Astrocyte (in vitro differentiated cells and primary cell): ENCODE measurements at regions not wholly inside any gene's neighbourhood (a gene's known extent, or its start where the extent isn't known, plus 50 kb on each side); places are given as distances from the start of the nearest gene placed in this dataset.

Experiments used
- DNase-seq: peaks from one replicate; pipeline ENCODE4 v3.0.0-alpha.2; 2010; ENCODE audit warnings: low read depth
- FAIRE-seq: peaks from 2 replicates; lab custom pipeline; 2011; peaks lifted over from hg19 to GRCh38; lab: Jason Lieb, UNC
- H2AFZ ChIP-seq: 2 replicates; pipeline ENCODE4 v1.6.0; 2012; ENCODE audit warnings: low read depth, low read length, inconsistent platforms
- H3K27ac ChIP-seq: 2 replicates; pipeline ENCODE4 v1.5.1; 2011; ENCODE audit warnings: low read depth, low read length, inconsistent platforms
- H3K27me3 ChIP-seq: 2 replicates; pipeline ENCODE4 v1.6.0; 2011; ENCODE audit warnings: low read length, inconsistent platforms; ENCODE audit not compliant: insufficient read depth
- H3K36me3 ChIP-seq: 2 replicates; pipeline ENCODE4 v1.5.1; 2011; ENCODE audit warnings: low read length, inconsistent platforms; ENCODE audit not compliant: insufficient read depth
- H3K4me1 ChIP-seq: 2 replicates; pipeline ENCODE4 v1.5.1; 2011; ENCODE audit warnings: low read length, inconsistent platforms; ENCODE audit not compliant: insufficient read depth
- H3K4me2 ChIP-seq: 2 replicates; pipeline ENCODE4 v1.6.0; 2012; ENCODE audit warnings: low read length, inconsistent platforms
- H3K4me3 ChIP-seq: 2 replicates; pipeline ENCODE4 v1.5.1; 2011; ENCODE audit warnings: low read depth, mild to moderate bottlenecking, low read length, inconsistent platforms; ENCODE audit not compliant: insufficient read depth
- H3K79me2 ChIP-seq: 2 replicates; pipeline ENCODE4 v1.6.0; 2012; ENCODE audit warnings: mild to moderate bottlenecking, low read length, inconsistent platforms; ENCODE audit not compliant: insufficient read depth
- H3K9ac ChIP-seq: 2 replicates; pipeline ENCODE4 v1.6.0; 2012; ENCODE audit warnings: mild to moderate bottlenecking, low read length, inconsistent platforms
- H3K9me3 ChIP-seq: 2 replicates; pipeline ENCODE4 v1.5.1; 2012; ENCODE audit warnings: low read depth, mild to moderate bottlenecking, low read length, inconsistent platforms; ENCODE audit not compliant: insufficient read depth
- H4K20me1 ChIP-seq: 2 replicates; pipeline ENCODE4 v1.6.0; 2012; ENCODE audit warnings: low read length, inconsistent platforms; ENCODE audit not compliant: insufficient read depth
- H3K27ac Mint-ChIP-seq: one replicate; pipeline ENCODE4 v1.8.0; 2021; ENCODE audit warnings: mild to moderate bottlenecking, mixed read lengths; ENCODE audit not compliant: unreplicated experiment
- H3K27me3 Mint-ChIP-seq: one replicate; pipeline ENCODE4 v1.8.0; 2021; ENCODE audit warnings: low read depth, mixed read lengths; ENCODE audit not compliant: unreplicated experiment
- H3K36me3 Mint-ChIP-seq: one replicate; pipeline ENCODE4 v1.8.0; 2021; ENCODE audit warnings: low read depth, mixed read lengths; ENCODE audit not compliant: unreplicated experiment
- H3K4me1 Mint-ChIP-seq: one replicate; pipeline ENCODE4 v1.8.0; 2021; ENCODE audit warnings: low read depth, mixed read lengths; ENCODE audit not compliant: unreplicated experiment
- H3K4me3 Mint-ChIP-seq: one replicate; pipeline ENCODE4 v1.8.0; 2021; ENCODE audit warnings: mild to moderate bottlenecking, moderate library complexity, mixed read lengths; ENCODE audit not compliant: unreplicated experiment
- H3K9me3 Mint-ChIP-seq: one replicate; pipeline ENCODE4 v1.8.0; 2021; ENCODE audit warnings: mild to moderate bottlenecking, mixed read lengths; ENCODE audit not compliant: unreplicated experiment
- CTCF ChIP-seq: IDR thresholded peaks from 2 replicates; pipeline ENCODE4 v1.5.1; 2011; ENCODE audit warnings: low read depth, mild to moderate bottlenecking, inconsistent platforms, low read length, moderate library complexity; ENCODE audit not compliant: insufficient read depth
- EZH2 ChIP-seq: IDR thresholded peaks from 2 replicates; pipeline ENCODE4 v1.6.1; 2012; ENCODE audit warnings: mild to moderate bottlenecking, low read length, inconsistent platforms; ENCODE audit not compliant: insufficient read depth

- Mint-ChIP-seq H3K36me3 (no peaks in the 10 kb centered on the region), H3K4me3 (no peak overlapping the region), H3K27ac (no peak overlapping the region), H3K4me1 (no peaks in the 10 kb centered on the region), H3K9me3 (no peaks in the 10 kb centered on the region), H3K27me3 (peaks cover 19% of the 10 kb centered on the region)
- no peak for FAIRE-seq
- Histone ChIP-seq H3K4me2 (no peak overlapping the region), H2AFZ (no peak overlapping the region), H3K27me3 (peaks cover 14% of the 10 kb centered on the region), H3K4me3 (no peak overlapping the region), H4K20me1 (no peaks in the 10 kb centered on the region), H3K9ac (no peak overlapping the region), H3K36me3 (no peaks in the 10 kb centered on the region), H3K9me3 (no peaks in the 10 kb centered on the region), H3K79me2 (no peaks in the 10 kb centered on the region), H3K4me1 (no peaks in the 10 kb centered on the region), H3K27ac (no peak overlapping the region)
- no peak for DNase-seq
- TF ChIP-seq EZH2 = no peak
- TF ChIP-seq CTCF = no peak
These were observed 482.2 kb upstream of the KIF2A start for GRCh38 chr5:61823781-61824180.

- no peak overlapping the region for H3K4me3 Mint-ChIP-seq
- Histone ChIP-seq H3K4me1 (no peaks in the 10 kb centered on the region), H3K4me3 (no peak overlapping the region), H3K27me3 (peaks cover 12% of the 10 kb centered on the region), H3K9ac (no peak overlapping the region), H2AFZ (no peak overlapping the region), H3K4me2 (no peak overlapping the region), H3K27ac (no peak overlapping the region), H4K20me1 (no peaks in the 10 kb centered on the region), H3K79me2 (no peaks in the 10 kb centered on the region), H3K9me3 (no peaks in the 10 kb centered on the region), H3K36me3 (no peaks in the 10 kb centered on the region)
- FAIRE-seq (no peak), DNase-seq (no peak)
- H3K9me3 Mint-ChIP-seq = no peaks in the 10 kb centered on the region
- no peak overlapping the region for H3K27ac Mint-ChIP-seq
- H3K36me3 Mint-ChIP-seq = no peaks in the 10 kb centered on the region
- H3K27me3 Mint-ChIP-seq = peaks cover 19% of the 10 kb centered on the region
- TF ChIP-seq EZH2 (no peak), CTCF (no peak)
- H3K4me1 Mint-ChIP-seq = no peaks in the 10 kb centered on the region
These were observed 481.6 kb upstream of the KIF2A start for GRCh38 chr5:61824396-61824795.

GRCh38 chr5:61827445-61827975 lies 478.5 kb upstream of the KIF2A start:
- no peak overlapping the region for H3K9ac ChIP-seq
- H3K27ac Mint-ChIP-seq = no peak overlapping the region
- H2AFZ ChIP-seq = no peak overlapping the region
- H3K27ac ChIP-seq = no peak overlapping the region
- no peak overlapping the region for H3K4me2 ChIP-seq
- peaks cover 13% of the 10 kb centered on the region for H3K27me3 Mint-ChIP-seq
- no peak overlapping the region for H3K4me3 Mint-ChIP-seq
- H3K36me3 Mint-ChIP-seq = no peaks in the 10 kb centered on the region
- H3K79me2 ChIP-seq = no peaks in the 10 kb centered on the region
- FAIRE-seq = no peak
- no peaks in the 10 kb centered on the region for H3K9me3 Mint-ChIP-seq
- H3K36me3 ChIP-seq = no peaks in the 10 kb centered on the region
- no peaks in the 10 kb centered on the region for H4K20me1 ChIP-seq
- no peaks in the 10 kb centered on the region for H3K9me3 ChIP-seq
- H3K27me3 ChIP-seq = peaks cover 12% of the 10 kb centered on the region
- TF ChIP-seq EZH2 (no peak), CTCF (no peak)
- DNase-seq = peak; percentile 82
- H3K4me1 ChIP-seq = no peaks in the 10 kb centered on the region
- no peak overlapping the region for H3K4me3 ChIP-seq
- no peaks in the 10 kb centered on the region for H3K4me1 Mint-ChIP-seq
